ENCODE measurements at regions not wholly inside any gene's neighbourhood (a gene's known extent, or its start where the extent isn't known, plus 50 kb on each side); places are given as distances from the start of the nearest gene placed in this dataset.

DNA sequence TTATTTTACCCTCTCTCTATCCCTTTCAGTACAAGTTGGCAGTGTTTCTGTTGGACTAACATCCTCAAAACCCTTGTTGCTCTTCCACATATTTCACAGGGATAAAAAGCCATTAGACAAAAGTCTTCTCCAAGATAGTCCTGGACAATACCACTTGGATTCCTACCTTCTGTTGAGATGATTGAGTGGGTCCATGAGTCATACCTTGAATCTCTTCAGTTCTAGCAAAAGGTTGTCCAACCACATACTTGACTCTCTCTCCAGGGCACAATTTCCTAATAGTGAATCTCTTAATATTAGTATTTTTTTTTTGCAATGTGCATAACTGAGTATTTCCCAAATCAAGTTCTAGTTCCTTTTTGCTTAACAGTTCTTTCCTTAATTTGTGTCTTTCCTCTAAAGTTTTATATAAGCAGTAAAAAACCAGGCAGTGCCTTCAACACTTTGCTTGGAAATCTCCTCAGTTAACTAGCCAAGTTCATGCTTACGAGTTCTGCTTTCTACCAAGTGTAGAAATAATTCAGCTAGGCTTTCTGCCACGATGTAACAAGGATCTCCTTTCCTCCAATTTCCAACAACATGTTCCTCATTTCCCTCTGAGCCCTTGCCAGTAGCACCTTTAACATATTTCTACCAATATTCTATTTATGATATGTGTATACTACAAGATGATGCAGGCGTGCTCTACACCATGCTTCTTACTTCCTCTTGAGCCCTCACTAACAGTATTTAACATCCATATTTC lies 68.3 kb upstream of the NEO1 start:
- Histone ChIP-seq H3K4me1 (peaks cover 0 to 17% (median 11%) of the 10 kb centered on the region in 4 donors), H3K36me3 (no peaks in the 10 kb centered on the region), H3K27me3 (no peaks in the 10 kb centered on the region), H3K9me3 (no peaks in the 10 kb centered on the region), H3K27ac (replicated peaks in 1 of 4) (peak overlapping the region in 3 of 4 donors; percentile 33 to 46 (median 45)), H3K4me3 (no peak overlapping the region)
- WGBS: 76% methylated on average over 3 of the region's 3 CpGs
- no peak for DNase-seq (ENCODE audit: extremely low spot score)
- intact Hi-C loops (cut with DNase I): no loop called here
- TF ChIP-seq EP300 (IDR thresholded peaks at IDR 0.05) (no peak), POLR2AphosphoS5 (IDR thresholded peaks at IDR 0.05) (no peak), POLR2A (IDR thresholded peaks at IDR 0.05; ENCODE audit: low read depth) (no peak)
- TF ChIP-seq, protein P1, sequence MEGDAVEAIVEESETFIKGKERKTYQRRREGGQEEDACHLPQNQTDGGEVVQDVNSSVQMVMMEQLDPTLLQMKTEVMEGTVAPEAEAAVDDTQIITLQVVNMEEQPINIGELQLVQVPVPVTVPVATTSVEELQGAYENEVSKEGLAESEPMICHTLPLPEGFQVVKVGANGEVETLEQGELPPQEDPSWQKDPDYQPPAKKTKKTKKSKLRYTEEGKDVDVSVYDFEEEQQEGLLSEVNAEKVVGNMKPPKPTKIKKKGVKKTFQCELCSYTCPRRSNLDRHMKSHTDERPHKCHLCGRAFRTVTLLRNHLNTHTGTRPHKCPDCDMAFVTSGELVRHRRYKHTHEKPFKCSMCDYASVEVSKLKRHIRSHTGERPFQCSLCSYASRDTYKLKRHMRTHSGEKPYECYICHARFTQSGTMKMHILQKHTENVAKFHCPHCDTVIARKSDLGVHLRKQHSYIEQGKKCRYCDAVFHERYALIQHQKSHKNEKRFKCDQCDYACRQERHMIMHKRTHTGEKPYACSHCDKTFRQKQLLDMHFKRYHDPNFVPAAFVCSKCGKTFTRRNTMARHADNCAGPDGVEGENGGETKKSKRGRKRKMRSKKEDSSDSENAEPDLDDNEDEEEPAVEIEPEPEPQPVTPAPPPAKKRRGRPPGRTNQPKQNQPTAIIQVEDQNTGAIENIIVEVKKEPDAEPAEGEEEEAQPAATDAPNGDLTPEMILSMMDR (IDR thresholded peaks at IDR 0.05): no peak

DNA sequence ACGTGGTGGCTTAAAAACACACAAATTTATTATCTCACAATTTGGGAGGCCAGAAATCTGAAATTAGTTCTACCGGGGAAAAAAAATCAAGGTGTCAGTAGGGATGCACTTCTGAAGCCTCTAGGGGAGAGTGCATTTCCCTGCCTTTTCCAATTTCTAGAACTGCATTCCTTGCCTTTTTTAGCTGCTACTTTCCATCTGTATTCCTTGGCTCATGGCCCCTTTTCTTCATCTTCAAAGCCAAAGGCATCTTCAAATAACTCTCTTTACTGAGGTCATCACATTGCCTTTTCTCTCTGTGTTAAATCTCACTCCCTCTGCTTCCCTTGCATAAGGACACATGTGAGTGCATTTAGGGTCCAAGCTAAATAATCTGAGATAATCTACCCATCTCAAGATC lies 69.5 kb upstream of the NEO1 start:
- H3K27me3 ChIP-seq: no peaks in the 10 kb centered on the region
- peak overlapping the region in 3 of 4 donors; percentile 33 to 46 (median 45) for H3K27ac ChIP-seq (replicated peaks in 1 of 4)
- no peaks in the 10 kb centered on the region for H3K36me3 ChIP-seq
- intact Hi-C loops (cut with DNase I): no loop called here
- no peaks in the 10 kb centered on the region for H3K9me3 ChIP-seq
- peak; percentile 21 for DNase-seq (ENCODE audit: extremely low spot score)
- TF ChIP-seq, protein P1 (IDR thresholded peaks at IDR 0.05): no peak
- WGBS: 32% methylated on average over 2 of the region's 2 CpGs
- H3K4me3 ChIP-seq: no peak overlapping the region
- H3K4me1 ChIP-seq: peaks cover 0 to 17% (median 11%) of the 10 kb centered on the region in 4 donors

DNA sequence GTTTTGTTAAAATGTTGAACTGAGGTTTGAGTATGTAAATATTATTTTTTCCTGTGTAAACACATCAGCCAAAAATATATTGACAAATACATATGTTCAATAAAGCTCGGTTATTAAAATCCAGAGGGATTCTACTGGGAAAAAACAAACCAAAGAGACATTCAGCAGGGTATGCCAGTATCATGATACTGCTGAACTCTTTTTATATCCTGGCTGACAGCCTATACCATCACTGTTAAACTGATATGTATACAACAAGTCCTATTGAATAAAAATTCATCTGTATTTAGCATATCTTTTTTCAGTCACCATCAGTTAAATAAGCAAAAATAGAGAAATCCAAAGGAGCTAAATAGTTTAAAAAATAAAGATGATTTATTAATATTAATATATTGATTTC lies 71.6 kb upstream of the NEO1 start:
- no peak for DNase-seq (ENCODE audit: extremely low spot score)
- TF ChIP-seq EP300 (IDR thresholded peaks at IDR 0.05) (no peak), POLR2AphosphoS5 (IDR thresholded peaks at IDR 0.05) (no peak), POLR2A (IDR thresholded peaks at IDR 0.05; ENCODE audit: low read depth) (no peak)
- TF ChIP-seq, protein P1 (IDR thresholded peaks at IDR 0.05): no peak
- H3K27ac ChIP-seq (replicated peaks in 1 of 4): no peak overlapping the region
- 62% methylated on average over 1 of the region's 1 CpG for WGBS
- no peaks in the 10 kb centered on the region for H3K27me3 ChIP-seq
- peaks cover 0 to 17% (median 11%) of the 10 kb centered on the region in 4 donors for H3K4me1 ChIP-seq
- no peak overlapping the region for H3K4me3 ChIP-seq
- H3K9me3 ChIP-seq: no peaks in the 10 kb centered on the region
- intact Hi-C loops (cut with DNase I): no loop called here
- no peaks in the 10 kb centered on the region for H3K36me3 ChIP-seq

DNA sequence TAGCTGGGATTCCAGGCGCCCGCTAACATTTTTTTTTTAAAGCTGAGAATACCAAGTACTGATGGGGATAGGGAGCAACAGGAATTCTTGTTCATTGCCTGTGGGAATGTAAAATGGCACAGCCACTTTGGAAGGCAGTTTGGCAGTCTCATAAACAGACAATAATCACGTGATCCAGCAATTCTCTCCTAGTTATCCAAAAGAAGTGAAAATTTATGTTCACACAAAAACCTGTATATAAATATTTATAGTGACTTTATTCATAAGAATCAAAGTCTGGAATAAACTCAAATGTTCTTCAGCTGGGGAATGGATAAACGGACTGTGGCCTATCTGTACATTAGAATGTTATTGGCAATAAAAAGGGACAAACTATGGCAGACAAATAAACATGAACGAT lies 72.5 kb upstream of the NEO1 start:
- H3K36me3 ChIP-seq: no peaks in the 10 kb centered on the region
- no peak overlapping the region for H3K4me3 ChIP-seq
- 65% methylated on average over 5 of the region's 5 CpGs for WGBS
- peaks cover 0 to 17% (median 11%) of the 10 kb centered on the region in 4 donors for H3K4me1 ChIP-seq
- H3K9me3 ChIP-seq: no peaks in the 10 kb centered on the region
- no peak overlapping the region for H3K27ac ChIP-seq (replicated peaks in 1 of 4)
- H3K27me3 ChIP-seq: no peaks in the 10 kb centered on the region
- intact Hi-C loops (cut with DNase I): no loop called here
- no peak for TF ChIP-seq EP300 (IDR thresholded peaks at IDR 0.05)
- no peak for TF ChIP-seq POLR2A (IDR thresholded peaks at IDR 0.05; ENCODE audit: low read depth)
- no peak for DNase-seq (ENCODE audit: extremely low spot score)

DNA sequence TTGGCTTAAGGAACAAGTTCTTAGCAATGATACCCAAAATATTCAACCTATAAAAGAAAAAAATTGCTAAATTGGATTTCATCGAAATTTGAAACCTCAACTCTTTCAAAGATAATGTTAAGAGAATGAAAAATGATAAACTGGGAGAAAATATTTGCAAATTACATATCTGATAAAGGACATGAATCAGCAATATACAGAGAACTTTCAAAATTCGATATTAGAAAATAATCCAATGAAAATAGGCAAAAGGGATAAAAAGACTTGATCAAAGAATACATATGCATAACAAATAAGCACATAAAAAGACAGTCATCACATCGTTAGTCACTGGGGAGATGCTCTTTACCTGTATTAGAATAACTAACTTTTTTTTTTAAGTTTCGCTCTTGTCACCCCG lies 73.0 kb upstream of the NEO1 start:
- no peaks in the 10 kb centered on the region for H3K9me3 ChIP-seq
- no peak overlapping the region for H3K4me3 ChIP-seq
- H3K27me3 ChIP-seq: no peaks in the 10 kb centered on the region
- WGBS: 82% methylated on average over 5 of the region's 5 CpGs
- H3K36me3 ChIP-seq: no peaks in the 10 kb centered on the region
- H3K27ac ChIP-seq (replicated peaks in 1 of 4): no peak overlapping the region
- no peak for DNase-seq (ENCODE audit: extremely low spot score)
- H3K4me1 ChIP-seq: peaks cover 0 to 17% (median 11%) of the 10 kb centered on the region in 4 donors
- intact Hi-C loops (cut with DNase I): no loop called here
- TF ChIP-seq POLR2A (IDR thresholded peaks at IDR 0.05; ENCODE audit: low read depth): no peak
- no peak for TF ChIP-seq EP300 (IDR thresholded peaks at IDR 0.05)
- TF ChIP-seq, protein P1 (IDR thresholded peaks at IDR 0.05): no peak
- TF ChIP-seq POLR2AphosphoS5 (IDR thresholded peaks at IDR 0.05): no peak
